ENCODE measurements at regions not wholly inside any gene's neighbourhood (a gene's known extent, or its start where the extent isn't known, plus 50 kb on each side); places are given as distances from the start of the nearest gene placed in this dataset.

- DNase-seq (ENCODE audit: low spot score), result no peak
Observed at GRCh38 chr1:113265196-113265595, 125.1 kb upstream of the MAGI3 start.

GRCh38 chr1:113266788-113267187, 123.5 kb upstream of the MAGI3 start:
- DNase-seq (ENCODE audit: low spot score), result no peak

GRCh38 chr1:113269168-113269963, 120.9 kb upstream of the MAGI3 start:
- no peak for DNase-seq (ENCODE audit: low spot score)

GRCh38 chr1:113271039-113271438, 119.3 kb upstream of the MAGI3 start:
- DNase-seq (ENCODE audit: low spot score), result no peak

GRCh38 chr1:113275083-113275482, 115.2 kb upstream of the MAGI3 start:
- no peak for DNase-seq (ENCODE audit: low spot score)

- no peak for DNase-seq (ENCODE audit: low spot score)
Observed at GRCh38 chr1:113275691-113276090, 114.6 kb upstream of the MAGI3 start.

GRCh38 chr1:113276507-113276906, 113.8 kb upstream of the MAGI3 start:
- DNase-seq (ENCODE audit: low spot score), result no peak

GRCh38 chr1:113278371-113278770, 111.9 kb upstream of the MAGI3 start:
- no peak for DNase-seq (ENCODE audit: low spot score)

GRCh38 chr1:113278777-113279176, 111.5 kb upstream of the MAGI3 start:
- DNase-seq (ENCODE audit: low spot score), result no peak

GRCh38 chr1:113279776-113280391, 110.4 kb upstream of the MAGI3 start:
- no peak for DNase-seq (ENCODE audit: low spot score)

- DNase-seq (ENCODE audit: low spot score), result no peak
Observed at GRCh38 chr1:113280581-113280980, 109.7 kb upstream of the MAGI3 start.

- DNase-seq (ENCODE audit: low spot score), result no peak
Observed at GRCh38 chr1:113281550-113281949, 108.8 kb upstream of the MAGI3 start.

GRCh38 chr1:113282008-113282892, 108.1 kb upstream of the MAGI3 start:
- no peak for DNase-seq (ENCODE audit: low spot score)

- DNase-seq (ENCODE audit: low spot score), result no peak
Observed at GRCh38 chr1:113282893-113283285, 107.4 kb upstream of the MAGI3 start.

GRCh38 chr1:113283914-113284313, 106.4 kb upstream of the MAGI3 start:
- DNase-seq (ENCODE audit: low spot score), result no peak

- no peak for DNase-seq (ENCODE audit: low spot score)
Observed at GRCh38 chr1:113286156-113286555, 104.2 kb upstream of the MAGI3 start.

GRCh38 chr1:113291777-113292602, 98.3 kb upstream of the MAGI3 start:
- DNase-seq (ENCODE audit: low spot score), result no peak

GRCh38 chr1:113292603-113293255, 97.6 kb upstream of the MAGI3 start:
- DNase-seq (ENCODE audit: low spot score), result no peak

- no peak for DNase-seq (ENCODE audit: low spot score)
Observed at GRCh38 chr1:113293256-113293626, 97.1 kb upstream of the MAGI3 start.

- no peak for DNase-seq (ENCODE audit: low spot score)
Observed at GRCh38 chr1:113297749-113298148, 92.6 kb upstream of the MAGI3 start.

GRCh38 chr1:113298941-113299340, 91.4 kb upstream of the MAGI3 start:
- DNase-seq (ENCODE audit: low spot score), result no peak

All from A172 (cell line).